GM19467 (cell line): ENCODE measurements at regions not wholly inside any gene's neighbourhood (a gene's known extent, or its start where the extent isn't known, plus 50 kb on each side); places are given as distances from the start of the nearest gene placed in this dataset.

Experiments used
- ATAC-seq: cut with Tn5 transposase; IDR thresholded peaks from one replicate; pipeline ENCODE4 v1.9.1; 2021; ENCODE audit warnings: mild to moderate bottlenecking, moderate library complexity; ENCODE audit not compliant: unreplicated experiment

DNA sequence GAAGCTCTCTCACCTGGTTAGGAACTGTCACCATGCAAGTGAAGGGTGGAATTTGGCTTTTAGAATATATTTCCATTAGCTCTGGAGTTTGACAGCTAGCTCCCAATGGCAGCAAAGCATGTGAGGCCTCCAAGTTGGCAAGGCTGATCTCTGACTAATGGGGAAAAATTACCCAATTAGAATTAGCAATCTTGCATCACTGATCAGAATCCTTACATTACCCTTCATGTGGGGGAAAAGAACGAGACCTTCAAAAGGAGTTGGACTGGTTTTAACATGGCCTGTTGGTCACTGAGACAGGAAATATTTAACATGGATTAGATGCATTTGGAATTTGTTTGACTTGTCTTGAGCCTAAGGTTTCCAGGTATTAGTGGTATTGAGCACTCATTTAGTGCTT, 192.3 kb upstream of the GDNF start:
- no peak for ATAC-seq

DNA sequence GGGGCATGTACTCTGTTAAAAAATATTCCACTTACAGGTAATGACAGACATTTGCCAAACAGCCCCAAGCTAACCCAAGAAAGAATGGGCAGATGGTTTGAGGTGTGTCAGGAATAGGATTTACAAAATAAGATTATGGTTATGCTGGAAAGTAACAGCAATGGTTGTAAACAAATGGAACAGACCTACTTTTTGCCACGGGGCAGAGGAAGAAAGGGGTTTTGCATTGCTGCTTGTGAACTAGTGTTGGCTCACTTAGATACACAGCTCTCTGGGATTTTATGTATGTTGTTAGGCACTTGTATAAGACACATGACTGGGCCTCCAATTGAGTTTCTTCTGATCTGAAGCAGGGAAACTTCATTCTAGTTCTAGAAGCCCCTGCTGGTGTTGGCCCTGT, 191.5 kb upstream of the GDNF start:
- no peak for ATAC-seq

GRCh38 chr5:38029397-38030065, 189.7 kb upstream of the GDNF start:
- no peak for ATAC-seq

- ATAC-seq = no peak
Measured at GRCh38 chr5:38023799-38024198, 184.0 kb upstream of the GDNF start.

DNA sequence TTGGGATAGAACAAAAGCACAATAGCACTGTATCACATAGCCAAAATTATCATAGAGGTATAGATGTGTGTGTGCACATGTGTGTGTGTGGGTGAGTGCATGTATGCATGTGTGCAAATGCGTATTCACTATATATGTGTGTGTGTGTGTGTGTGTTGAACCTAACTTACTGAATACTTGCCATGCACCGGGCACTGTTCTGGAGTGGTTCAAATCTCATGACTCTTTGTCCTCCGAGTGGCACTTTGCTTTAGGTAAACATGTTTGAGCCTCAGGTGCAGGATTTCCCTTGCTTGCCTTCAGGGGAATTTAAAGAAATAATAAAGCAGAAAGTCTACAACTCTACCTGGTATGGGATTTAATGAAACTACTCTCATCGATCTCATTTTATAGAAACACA, 183.5 kb upstream of the GDNF start:
- no peak for ATAC-seq

GRCh38 chr5:38022631-38023030, 182.8 kb upstream of the GDNF start:
- ATAC-seq = no peak

GRCh38 chr5:38018016-38018415, 178.2 kb upstream of the GDNF start:
- ATAC-seq = no peak

GRCh38 chr5:38013107-38013506, 173.3 kb upstream of the GDNF start:
- no peak for ATAC-seq

DNA sequence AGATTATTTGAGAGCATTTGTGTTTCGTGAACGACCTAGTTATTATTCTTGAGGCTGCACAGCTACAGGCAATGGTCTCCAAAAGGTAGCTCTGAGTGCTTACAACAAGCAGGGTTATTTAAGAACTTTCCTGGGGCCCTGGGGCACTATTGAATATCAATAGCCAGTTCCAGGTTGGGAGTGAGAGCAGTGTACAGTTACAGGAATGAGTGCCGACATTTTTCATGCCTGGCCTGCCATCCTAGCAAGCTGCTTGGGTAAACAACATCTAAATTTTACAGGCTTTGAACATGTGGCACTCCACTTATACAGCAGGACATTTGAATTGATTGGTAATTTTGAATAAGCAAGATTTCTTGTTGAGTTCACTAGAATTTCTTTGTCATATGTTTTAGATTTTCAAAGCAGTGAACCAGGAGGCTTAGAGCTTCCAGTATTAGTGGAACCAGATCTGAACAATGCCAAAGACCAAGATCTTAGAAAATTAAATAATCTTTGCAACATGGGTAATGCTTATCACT, 171.9 kb upstream of the GDNF start:
- ATAC-seq = no peak

DNA sequence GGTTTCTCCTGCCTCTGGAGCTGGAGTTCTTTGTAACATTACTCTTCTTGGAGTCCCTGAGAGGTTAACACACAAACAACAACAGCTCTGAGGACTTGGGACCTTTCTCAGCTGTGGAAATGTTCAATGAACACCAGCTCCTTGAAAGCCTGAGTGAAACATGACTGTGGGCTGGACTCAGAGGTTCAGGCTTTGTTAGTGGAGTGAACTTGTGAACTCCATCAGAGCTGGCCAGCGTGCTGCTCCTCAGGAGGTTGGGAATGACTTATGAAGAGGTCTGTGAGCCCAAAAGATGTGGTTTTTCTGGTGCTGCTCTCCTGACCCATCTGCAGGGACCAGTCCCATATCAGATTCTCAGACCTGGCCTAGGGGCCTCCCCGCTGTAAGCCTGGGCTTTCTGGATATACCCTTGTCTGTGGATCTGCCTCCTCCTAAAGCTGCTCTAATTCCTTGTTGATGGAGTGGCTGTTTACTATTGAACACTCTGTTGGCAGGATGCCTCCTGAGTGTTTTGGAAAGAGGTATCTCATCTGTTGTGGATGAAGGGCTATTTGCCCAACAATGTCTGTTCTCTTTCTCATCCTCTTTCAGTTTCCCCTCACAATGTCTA, 170.0 kb upstream of the GDNF start:
- ATAC-seq = no peak

- ATAC-seq = no peak
Measured at GRCh38 chr5:38008198-38008597, 168.4 kb upstream of the GDNF start.

- no peak for ATAC-seq
Measured at GRCh38 chr5:37999593-37999992, 159.8 kb upstream of the GDNF start.

DNA sequence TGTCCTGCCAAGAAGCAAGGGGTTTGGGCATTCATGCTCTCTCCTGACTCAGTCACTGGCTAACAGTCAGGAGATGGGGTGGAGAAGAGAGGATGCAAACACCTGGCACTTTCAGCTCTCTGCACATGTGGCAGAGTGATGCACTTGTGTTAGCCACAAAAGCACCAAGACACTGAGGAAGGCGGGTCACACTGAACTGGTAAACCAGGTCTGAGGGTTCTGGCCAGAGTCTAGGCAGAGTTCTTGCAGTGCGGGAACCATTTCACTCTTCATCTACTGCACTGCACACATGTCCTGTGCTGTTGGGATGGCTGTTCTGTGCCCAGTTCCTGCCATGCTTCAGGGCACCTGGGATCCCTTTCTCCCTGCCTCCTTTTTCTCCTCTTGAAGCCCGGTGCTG, 157.1 kb upstream of the GDNF start:
- ATAC-seq = no peak

GRCh38 chr5:37994729-37995128, 154.9 kb upstream of the GDNF start:
- ATAC-seq = no peak

GRCh38 chr5:37991301-37992299, 151.8 kb upstream of the GDNF start:
- no peak for ATAC-seq

- ATAC-seq = no peak
Measured at GRCh38 chr5:37989884-37990283, 150.0 kb upstream of the GDNF start.

DNA sequence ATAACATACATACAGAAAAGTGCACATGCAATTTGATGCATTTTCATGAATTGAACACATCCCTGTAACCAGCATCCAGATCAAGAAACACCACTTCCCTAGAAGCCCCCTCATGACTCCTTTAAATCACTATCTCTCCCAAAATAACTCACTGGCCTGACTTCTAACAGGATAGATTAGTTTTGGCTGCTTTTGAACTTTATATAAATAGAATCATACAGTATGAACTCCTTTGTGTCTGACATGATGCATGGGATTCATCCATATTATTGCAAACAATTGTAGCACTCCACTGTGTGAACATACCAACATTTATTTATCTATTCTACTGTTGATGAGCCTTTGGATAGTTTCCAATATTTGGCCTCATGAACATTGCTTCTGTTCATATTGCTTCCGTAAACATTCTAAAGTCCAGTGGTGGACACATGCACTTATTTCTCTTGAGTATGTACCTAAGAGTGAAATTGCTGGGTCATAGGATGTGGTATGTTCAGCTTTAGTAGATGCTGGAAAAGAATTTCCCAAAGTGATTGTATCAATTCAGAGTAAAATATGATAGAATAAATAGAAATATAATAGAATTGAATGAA, 148.7 kb upstream of the GDNF start:
- ATAC-seq = no peak

- ATAC-seq = no peak
Measured at GRCh38 chr5:37984300-37984699, 144.5 kb upstream of the GDNF start.

- no peak for ATAC-seq
Measured at GRCh38 chr5:37983463-37983862, 143.6 kb upstream of the GDNF start.

- no peak for ATAC-seq
Measured at GRCh38 chr5:37979559-37979958, 139.7 kb upstream of the GDNF start.

DNA sequence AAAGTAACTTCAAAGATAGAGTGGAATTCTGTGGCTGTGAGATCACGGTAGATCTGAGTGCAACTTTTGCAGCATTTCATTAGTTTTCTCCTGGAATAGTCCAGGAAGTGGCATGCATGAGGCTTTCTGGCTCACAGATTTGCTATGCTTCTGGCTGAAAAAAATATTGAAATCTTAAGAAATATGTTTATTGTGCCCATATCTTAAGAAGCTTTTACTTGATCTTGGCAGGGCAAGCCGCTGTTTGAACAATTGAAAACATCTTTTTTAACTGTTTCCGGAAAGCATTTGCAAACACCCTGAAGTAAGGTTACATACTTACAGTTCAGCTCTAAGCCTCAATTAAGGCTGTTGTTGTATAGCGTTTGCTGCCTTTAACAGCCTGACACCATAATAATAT, 135.7 kb upstream of the GDNF start:
- ATAC-seq = no peak
